ENCODE measurements at regions not wholly inside any gene's neighbourhood (a gene's known extent, or its start where the extent isn't known, plus 50 kb on each side); places are given as distances from the start of the nearest gene placed in this dataset.
"Not testable (repeated sequence)": the region's sequence is repeated elsewhere in the genome, so short reads cannot be mapped to it uniquely, and the experiment has no call there.

GRCh38 chr20:43382135-43382534 is 75.6 kb upstream of the SRSF6 start:
- not testable (repeated sequence) for TF ChIP-seq CTCF (IDR thresholded peaks at IDR 0.05 in 2 of 3, conservative IDR thresholded peaks at IDR 0.05 in 1 of 3; ENCODE audit: insufficient read depth in 2 of 3, low read depth in 1 of 3, low read length in 3 of 3); CHD1 (IDR thresholded peaks at IDR 0.05; ENCODE audit: low read length); ZNF318 (IDR thresholded peaks at IDR 0.05; ENCODE audit: borderline replicate concordance in 1 of 2, low read depth in 1 of 2); JUN (IDR thresholded peaks at IDR 0.05; ENCODE audit: borderline replicate concordance, low read depth, low read length); JUN (CRISPR knock-in tag; IDR thresholded peaks at IDR 0.05; ENCODE audit: borderline replicate concordance); EZH2 (IDR thresholded peaks at IDR 0.05; ENCODE audit: borderline replicate concordance, low read depth, low read length); FOSL1 (tag; conservative IDR thresholded peaks at IDR 0.05); CAMTA2 (CRISPR knock-in tag; conservative IDR thresholded peaks at IDR 0.05); PYGO2 (tag; IDR thresholded peaks at IDR 0.05); ZC3H11A (IDR thresholded peaks at IDR 0.05; ENCODE audit: low read depth, low read length); SRSF7 (optimal IDR thresholded peaks at IDR 0.05; ENCODE audit: low read depth, low read length); ZNF785 (CRISPR knock-in tag; IDR thresholded peaks at IDR 0.05); SMC3 (conservative IDR thresholded peaks at IDR 0.05; ENCODE audit: insufficient read depth, low read depth, low read length); SP1 (CRISPR knock-in tag; IDR thresholded peaks at IDR 0.05)
